Endodermal cell (in vitro differentiated cells): ENCODE measurements at regions not wholly inside any gene's neighbourhood (a gene's known extent, or its start where the extent isn't known, plus 50 kb on each side); places are given as distances from the start of the nearest gene placed in this dataset.

Source experiments
- DNase-seq: peaks from one replicate; pipeline ENCODE4 v3.0.0-alpha.2; 2017
- H3K27ac ChIP-seq: 2 replicates; pipeline ENCODE4 v1.5.1; 2013; ENCODE audit warnings: mild to moderate bottlenecking, low read depth, low read length, moderate library complexity
- H3K27me3 ChIP-seq: 2 replicates; pipeline ENCODE4 v1.6.1; 2013; ENCODE audit warnings: mild to moderate bottlenecking, low read length, moderate library complexity; ENCODE audit not compliant: insufficient read depth, control insufficient read depth, poor library complexity, severe bottlenecking
- H3K36me3 ChIP-seq: 2 replicates; pipeline ENCODE4 v1.7.0; 2013; ENCODE audit warnings: mild to moderate bottlenecking, low read length, moderate library complexity; ENCODE audit not compliant: control insufficient read depth, insufficient read depth
- H3K4me1 ChIP-seq: one replicate; pipeline ENCODE4 v1.7.0; 2013; ENCODE audit warnings: low read length; ENCODE audit not compliant: control insufficient read depth, insufficient read depth
- H3K4me3 ChIP-seq: 2 replicates; pipeline ENCODE4 v1.5.1; 2013; ENCODE audit warnings: mild to moderate bottlenecking, low read length, moderate library complexity
- H3K9ac ChIP-seq: 2 replicates; pipeline ENCODE4 v1.6.1; 2013; ENCODE audit warnings: mild to moderate bottlenecking, low read length, moderate library complexity; ENCODE audit not compliant: poor library complexity, severe bottlenecking; ENCODE audit errors: extremely low read depth
- H3K9me3 ChIP-seq: 2 replicates; pipeline ENCODE4 v1.6.1; 2013; ENCODE audit warnings: mild to moderate bottlenecking, low read length, moderate library complexity; ENCODE audit not compliant: control insufficient read depth
- H3K27ac Mint-ChIP-seq: 2 replicates; pipeline ENCODE4 v1.8.0; 2020; ENCODE audit warnings: mixed read lengths
- H3K27me3 Mint-ChIP-seq: 2 replicates; pipeline ENCODE4 v1.8.0; 2021; ENCODE audit warnings: mild to moderate bottlenecking, mixed read lengths; ENCODE audit not compliant: insufficient read depth
- H3K36me3 Mint-ChIP-seq: 2 replicates; pipeline ENCODE4 v1.8.0; 2020; ENCODE audit warnings: low read depth, mixed read lengths
- H3K4me1 Mint-ChIP-seq: 2 replicates; pipeline ENCODE4 v1.8.0; 2020; ENCODE audit warnings: mixed read lengths
- H3K4me3 Mint-ChIP-seq: 2 replicates; pipeline ENCODE4 v1.8.0; 2020; ENCODE audit warnings: mild to moderate bottlenecking, moderate library complexity, mixed read lengths
- H3K9me3 Mint-ChIP-seq: 2 replicates; pipeline ENCODE4 v1.8.0; 2020; ENCODE audit warnings: mild to moderate bottlenecking, mixed read lengths
- CTCF ChIP-seq: fragments of 200-600 bp; sonication (generic); conservative IDR thresholded peaks from 2 replicates; pipeline ENCODE4 v1.5.0; 2021; ENCODE audit warnings: antibody characterized with exemption, mild to moderate bottlenecking
- WGBS, 2 experiments: methylation state at CpG; one replicate each; pipeline versions ENCODE4 v1.1.5 to v1.1.7; 2013; ENCODE audit warnings: missing lambda C conversion rate in 2 of 2, mixed read lengths in 1 of 2; ENCODE audit not compliant: insufficient coverage in 1 of 2, insufficient read length in 1 of 2; 5-methylcytosine and 5-hydroxymethylcytosine counted together

- Mint-ChIP-seq H3K27me3 (peaks cover 28% of the 10 kb centered on the region), H3K36me3 (no peaks in the 10 kb centered on the region), H3K4me3 (no peak overlapping the region), H3K9me3 (no peaks in the 10 kb centered on the region), H3K27ac (no peak overlapping the region), H3K4me1 (peaks cover 4% of the 10 kb centered on the region)
- Histone ChIP-seq H3K4me3 (no peak overlapping the region), H3K27me3 (peaks cover 38% of the 10 kb centered on the region), H3K9ac (no peak overlapping the region), H3K36me3 (no peaks in the 10 kb centered on the region), H3K9me3 (no peaks in the 10 kb centered on the region), H3K4me1 (no peaks in the 10 kb centered on the region), H3K27ac (no peak overlapping the region)
- no peak for TF ChIP-seq CTCF
- DNase-seq, result no peak
These were observed 631.2 kb downstream of the CPS1 start for GRCh38 chr2:211187602-211188001.

GRCh38 chr2:211203986-211204385, 647.6 kb downstream of the CPS1 start:
- Mint-ChIP-seq H3K27me3 (no peaks in the 10 kb centered on the region), H3K4me1 (no peaks in the 10 kb centered on the region), H3K9me3 (no peaks in the 10 kb centered on the region), H3K4me3 (no peak overlapping the region), H3K36me3 (no peaks in the 10 kb centered on the region), H3K27ac (no peak overlapping the region)
- Histone ChIP-seq H3K27me3 (no peaks in the 10 kb centered on the region), H3K4me1 (no peaks in the 10 kb centered on the region), H3K9ac (no peak overlapping the region), H3K9me3 (no peaks in the 10 kb centered on the region), H3K27ac (no peak overlapping the region), H3K4me3 (no peak overlapping the region), H3K36me3 (no peaks in the 10 kb centered on the region)
- TF ChIP-seq CTCF, result no peak
- no peak for DNase-seq

- H3K4me3 Mint-ChIP-seq, result no peak overlapping the region
- H3K36me3 Mint-ChIP-seq, result no peaks in the 10 kb centered on the region
- H3K27ac Mint-ChIP-seq, result no peak overlapping the region
These were observed 648.1 kb downstream of the CPS1 start for GRCh38 chr2:211204456-211204855.

More at GRCh38 chr2:211204456-211204855, 648.1 kb downstream of the CPS1 start:
- WGBS, 2 experiments, result 84 to 94% methylated on average over 2 of the region's 2 CpGs
- no peak overlapping the region for H3K4me3 ChIP-seq
- no peaks in the 10 kb centered on the region for H3K4me1 Mint-ChIP-seq
- H3K27me3 Mint-ChIP-seq, result no peaks in the 10 kb centered on the region
- H3K9ac ChIP-seq, result no peak overlapping the region
- no peaks in the 10 kb centered on the region for H3K4me1 ChIP-seq
- no peaks in the 10 kb centered on the region for H3K9me3 ChIP-seq
- no peaks in the 10 kb centered on the region for H3K36me3 ChIP-seq
- no peak for TF ChIP-seq CTCF
- no peaks in the 10 kb centered on the region for H3K27me3 ChIP-seq
- no peaks in the 10 kb centered on the region for H3K9me3 Mint-ChIP-seq
- DNase-seq, result no peak
- H3K27ac ChIP-seq, result no peak overlapping the region
